ENCODE measurements at regions not wholly inside any gene's neighbourhood (a gene's known extent, or its start where the extent isn't known, plus 50 kb on each side); places are given as distances from the start of the nearest gene placed in this dataset.

- Histone ChIP-seq H4K20me1 (ENCODE audit: insufficient read depth, low read length) (no peaks in the 10 kb centered on the region), H3K56ac (ENCODE audit: extremely low read depth, insufficient read depth, low read length) (no peak overlapping the region), H3K18ac (ENCODE audit: low read depth, low read length) (no peak overlapping the region), H4K5ac (ENCODE audit: low read depth, low read length) (no peak overlapping the region), H3K23ac (ENCODE audit: low read depth, low read length) (no peak overlapping the region), H2AK9ac (replicated peaks; ENCODE audit: low read depth, low read length, poor library complexity) (no peak overlapping the region), H2AK5ac (ENCODE audit: low read depth, low read length) (no peak overlapping the region), H3K27me3 (ENCODE audit: control insufficient read depth, insufficient read depth, low read length) (no peaks in the 10 kb centered on the region), H2AFZ (replicated peaks; ENCODE audit: low read length, poor library complexity) (no peak overlapping the region), H3K4me2 (ENCODE audit: low read depth, low read length) (no peak overlapping the region), H2BK5ac (ENCODE audit: low read depth, low read length, poor library complexity, severe bottlenecking) (no peak overlapping the region), H3K79me1 (ENCODE audit: low read depth in 1 of 2, low read length in 2 of 2) (no peaks in the 10 kb centered on the region), H3K4ac (ENCODE audit: low read depth, low read length) (no peak overlapping the region), H3K4me3 (ENCODE audit: insufficient read depth, low read depth, low read length) (no peak overlapping the region), H4K91ac (ENCODE audit: insufficient read depth, low read depth, low read length) (no peak overlapping the region), H2BK120ac (ENCODE audit: low read depth, low read length) (no peak overlapping the region), H2BK20ac (ENCODE audit: low read depth, low read length) (no peak overlapping the region), H3K9me3 (ENCODE audit: control insufficient read depth, insufficient read depth, low read length) (no peaks in the 10 kb centered on the region), H3K14ac (replicated peaks; ENCODE audit: low read depth, low read length) (no peak overlapping the region), H3K36me3 (ENCODE audit: control insufficient read depth, insufficient read depth, low read length) (no peaks in the 10 kb centered on the region), H3K27ac (ENCODE audit: insufficient read depth, low read length) (no peak overlapping the region), H3K9me1 (ENCODE audit: insufficient read depth, low read length) (no peaks in the 10 kb centered on the region), H2BK15ac (ENCODE audit: low read depth, low read length) (no peak overlapping the region), H3K9ac (ENCODE audit: low read depth, low read length) (no peak overlapping the region), H3K4me1 (ENCODE audit: control insufficient read depth, insufficient read depth, low read length) (no peaks in the 10 kb centered on the region), H4K8ac (ENCODE audit: low read depth in 2 of 2, low read length in 2 of 2) (no peak overlapping the region)
- 20% methylated on average over 1 of the region's 8 CpGs; no CpG with 5 or more reads in 1 of the 2 experiments for WGBS, 2 experiments (ENCODE audit: extremely low coverage in 2 of 2, insufficient read length in 1 of 2)
- ChIA-PET POLR2A (ENCODE audit: unreplicated experiment) (no interaction called here), CTCF (no interaction called here)
- BruUV-seq (replicated peaks): no TSS peak
- no peak for TF ChIP-seq MXI1 (IDR thresholded peaks at IDR 0.05; ENCODE audit: borderline replicate concordance, low read depth, low read length)
- no peak for TF ChIP-seq FOS (IDR thresholded peaks at IDR 0.05; ENCODE audit: low read depth, low read length)
- TF ChIP-seq CEBPB (IDR thresholded peaks at IDR 0.05; ENCODE audit: low read depth, low read length): no peak
- TF ChIP-seq RCOR1 (IDR thresholded peaks at IDR 0.05; ENCODE audit: insufficient replicate concordance, low read length): no peak
- no peak for TF ChIP-seq NFE2L2 (IDR thresholded peaks at IDR 0.05; ENCODE audit: low read depth, low read length)
- no peak for TF ChIP-seq SMC3 (IDR thresholded peaks at IDR 0.05; ENCODE audit: low read depth, low read length)
- TF ChIP-seq MAFK (IDR thresholded peaks at IDR 0.05; ENCODE audit: low read depth, low read length): no peak
- TF ChIP-seq, protein P1, sequence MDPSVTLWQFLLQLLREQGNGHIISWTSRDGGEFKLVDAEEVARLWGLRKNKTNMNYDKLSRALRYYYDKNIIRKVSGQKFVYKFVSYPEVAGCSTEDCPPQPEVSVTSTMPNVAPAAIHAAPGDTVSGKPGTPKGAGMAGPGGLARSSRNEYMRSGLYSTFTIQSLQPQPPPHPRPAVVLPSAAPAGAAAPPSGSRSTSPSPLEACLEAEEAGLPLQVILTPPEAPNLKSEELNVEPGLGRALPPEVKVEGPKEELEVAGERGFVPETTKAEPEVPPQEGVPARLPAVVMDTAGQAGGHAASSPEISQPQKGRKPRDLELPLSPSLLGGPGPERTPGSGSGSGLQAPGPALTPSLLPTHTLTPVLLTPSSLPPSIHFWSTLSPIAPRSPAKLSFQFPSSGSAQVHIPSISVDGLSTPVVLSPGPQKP (IDR thresholded peaks at IDR 0.05; ENCODE audit: borderline replicate concordance, low read depth, low read length): no peak
- no peak for TF ChIP-seq USF2 (IDR thresholded peaks at IDR 0.05; ENCODE audit: low read depth, low read length)
- TF ChIP-seq, protein P2, sequence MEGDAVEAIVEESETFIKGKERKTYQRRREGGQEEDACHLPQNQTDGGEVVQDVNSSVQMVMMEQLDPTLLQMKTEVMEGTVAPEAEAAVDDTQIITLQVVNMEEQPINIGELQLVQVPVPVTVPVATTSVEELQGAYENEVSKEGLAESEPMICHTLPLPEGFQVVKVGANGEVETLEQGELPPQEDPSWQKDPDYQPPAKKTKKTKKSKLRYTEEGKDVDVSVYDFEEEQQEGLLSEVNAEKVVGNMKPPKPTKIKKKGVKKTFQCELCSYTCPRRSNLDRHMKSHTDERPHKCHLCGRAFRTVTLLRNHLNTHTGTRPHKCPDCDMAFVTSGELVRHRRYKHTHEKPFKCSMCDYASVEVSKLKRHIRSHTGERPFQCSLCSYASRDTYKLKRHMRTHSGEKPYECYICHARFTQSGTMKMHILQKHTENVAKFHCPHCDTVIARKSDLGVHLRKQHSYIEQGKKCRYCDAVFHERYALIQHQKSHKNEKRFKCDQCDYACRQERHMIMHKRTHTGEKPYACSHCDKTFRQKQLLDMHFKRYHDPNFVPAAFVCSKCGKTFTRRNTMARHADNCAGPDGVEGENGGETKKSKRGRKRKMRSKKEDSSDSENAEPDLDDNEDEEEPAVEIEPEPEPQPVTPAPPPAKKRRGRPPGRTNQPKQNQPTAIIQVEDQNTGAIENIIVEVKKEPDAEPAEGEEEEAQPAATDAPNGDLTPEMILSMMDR (conservative IDR thresholded peaks at IDR 0.05; ENCODE audit: low read depth, low read length): no peak
- no peak for TF ChIP-seq RAD21 (IDR thresholded peaks at IDR 0.05; ENCODE audit: low read length)
- no peak for TF ChIP-seq RFX5 (IDR thresholded peaks at IDR 0.05; ENCODE audit: low read depth, low read length)
- TF ChIP-seq POLR2A (IDR thresholded peaks at IDR 0.05; ENCODE audit: low read depth, low read length): no peak
- no peak for TF ChIP-seq CHD1 (IDR thresholded peaks at IDR 0.05; ENCODE audit: low read depth, low read length)
- TF ChIP-seq BHLHE40 (IDR thresholded peaks at IDR 0.05; ENCODE audit: low read depth, low read length): no peak
- no peak for TF ChIP-seq MAZ (IDR thresholded peaks at IDR 0.05; ENCODE audit: borderline replicate concordance, low read depth, low read length)
- dilution Hi-C loops (cut with HindIII; ENCODE audit: low sequenced_read_pairs, unreplicated experiment) (no loop called here), in situ Hi-C loops (cut with MboI; ENCODE audit: low sequenced_read_pairs) (no loop called here), intact Hi-C loops (cut with micrococcal nuclease) (no loop called here)
- no peak for ATAC-seq (ENCODE audit: low read depth)
- no peak for DNase-seq
These were observed 62.2 kb upstream of the ADA2 start for GRCh38 chr22:17281440-17281841.

Data from IMR-90 (cell line).